Neural cell (in vitro differentiated cells): ENCODE measurements at regions not wholly inside any gene's neighbourhood (a gene's known extent, or its start where the extent isn't known, plus 50 kb on each side); places are given as distances from the start of the nearest gene placed in this dataset.

ENCODE experiments used
- H2AFZ ChIP-seq: fragments of 200-600, 300-800 bp; sonication (generic), shearing (Covaris generic); 2 replicates; pipeline ENCODE4 v1.6.0; 2014; ENCODE audit warnings: low read depth, mild to moderate bottlenecking, antibody characterized with exemption, low read length, moderate library complexity
- H3F3A ChIP-seq: fragments of 200-600 bp; shearing (Covaris generic); 2 replicates; pipeline ENCODE4 v1.6.1; 2016; ENCODE audit warnings: mild to moderate bottlenecking, moderate library complexity, mixed read lengths, antibody characterized with exemption, low read length; ENCODE audit not compliant: insufficient read depth, poor library complexity, severe bottlenecking
- H3K27ac ChIP-seq: fragments of 200-600, 300-800 bp; sonication (generic), shearing (Covaris generic); 2 replicates; pipeline ENCODE4 v1.5.1; 2014; ENCODE audit warnings: mild to moderate bottlenecking, low read length, moderate library complexity
- H3K27me3 ChIP-seq: fragments of 300-800, 200-600 bp; sonication (generic), shearing (Covaris generic); 2 replicates; pipeline ENCODE4 v1.6.0; 2014; ENCODE audit warnings: mild to moderate bottlenecking, low read depth, low read length, moderate library complexity; ENCODE audit not compliant: insufficient read depth
- H3K36me3 ChIP-seq: fragments of 300-800, 200-600 bp; sonication (generic), shearing (Covaris generic); 2 replicates; pipeline ENCODE4 v1.5.1; 2014; ENCODE audit warnings: mild to moderate bottlenecking, antibody characterized with exemption, low read length, moderate library complexity; ENCODE audit not compliant: insufficient read depth
- H3K4me2 ChIP-seq: fragments of 300-800, 200-600 bp; sonication (generic), shearing (Covaris generic); 2 replicates; pipeline ENCODE4 v1.6.0; 2014; ENCODE audit warnings: mild to moderate bottlenecking, low read length
- H3K4me3 ChIP-seq: fragments of 300-800, 200-600 bp; sonication (generic), shearing (Covaris generic); 2 replicates; pipeline ENCODE4 v1.5.1; 2014; ENCODE audit warnings: mild to moderate bottlenecking, low read length, moderate library complexity
- H3K79me2 ChIP-seq: fragments of 200-600 bp; shearing (Covaris generic); replicated peaks from 2 replicates; pipeline ENCODE4 v1.6.0; 2014; ENCODE audit warnings: mild to moderate bottlenecking, low read length, moderate library complexity; ENCODE audit not compliant: insufficient read depth
- H3K9ac ChIP-seq: fragments of 300-800, 200-600 bp; sonication (generic), shearing (Covaris generic); 2 replicates; pipeline ENCODE4 v1.6.1; 2016; ENCODE audit warnings: mild to moderate bottlenecking, low read length, mixed read lengths
- H3K9me2 ChIP-seq: fragments of 200-600 bp; shearing (Covaris generic); 2 replicates; pipeline ENCODE4 v1.6.1; 2016; ENCODE audit warnings: mild to moderate bottlenecking, low read length, mixed read lengths; ENCODE audit not compliant: insufficient read depth
- H3K9me3 ChIP-seq: fragments of 200-600, 300-800 bp; sonication (generic), shearing (Covaris generic); 2 replicates; pipeline ENCODE4 v1.6.1; 2016; ENCODE audit warnings: mild to moderate bottlenecking, mixed run types, low read length, moderate library complexity, mixed read lengths
- H4K20me1 ChIP-seq: fragments of 200-600 bp; shearing (Covaris generic); 2 replicates; pipeline ENCODE4 v1.6.1; 2016; ENCODE audit warnings: mild to moderate bottlenecking, mixed run types; ENCODE audit not compliant: insufficient read depth
- CTCF ChIP-seq: fragments of 450-650 bp; IDR thresholded peaks from 2 replicates; pipeline ENCODE4 v1.5.1; 2014; ENCODE audit warnings: antibody characterized with exemption, mild to moderate bottlenecking, moderate library complexity; ENCODE audit not compliant: poor library complexity, severe bottlenecking
- EP300 ChIP-seq: fragments of 450-650 bp; conservative IDR thresholded peaks from 2 replicates; pipeline ENCODE4 v1.6.1; 2014; ENCODE audit warnings: antibody characterized with exemption, mild to moderate bottlenecking, moderate library complexity; ENCODE audit not compliant: poor library complexity, severe bottlenecking
- EZH2 ChIP-seq: fragments of 200-600, 300-800 bp; shearing (Covaris generic), sonication (generic); IDR thresholded peaks from 2 replicates; pipeline ENCODE4 v1.6.1; 2014; ENCODE audit warnings: antibody characterized with exemption, low read length, borderline replicate concordance, mild to moderate bottlenecking; ENCODE audit not compliant: insufficient read depth, poor library complexity, severe bottlenecking
- MXI1 ChIP-seq: fragments of 450-650 bp; conservative IDR thresholded peaks from 2 replicates; pipeline ENCODE4 v1.6.1; 2014; ENCODE audit warnings: antibody characterized with exemption, mild to moderate bottlenecking; ENCODE audit not compliant: poor library complexity, severe bottlenecking
- POLR2AphosphoS5 ChIP-seq: IDR thresholded peaks from 2 replicates; pipeline ENCODE4 v1.6.1; 2012
- RAD21 ChIP-seq: fragments of 450-650 bp; conservative IDR thresholded peaks from 2 replicates; pipeline ENCODE4 v1.6.1; 2014; ENCODE audit warnings: antibody characterized with exemption, mild to moderate bottlenecking, moderate library complexity
- REST ChIP-seq: IDR thresholded peaks from 2 replicates; pipeline ENCODE4 v1.6.1; 2012; ENCODE audit warnings: borderline replicate concordance
- SMC3 ChIP-seq: fragments of 450-650 bp; conservative IDR thresholded peaks from 2 replicates; pipeline ENCODE4 v1.6.1; 2014; ENCODE audit warnings: antibody characterized with exemption, mild to moderate bottlenecking, moderate library complexity; ENCODE audit not compliant: poor library complexity
- TAF1 ChIP-seq: IDR thresholded peaks from 2 replicates; pipeline ENCODE4 v1.6.1; 2012; ENCODE audit warnings: low read depth

- TF ChIP-seq SMC3 = no peak
- TF ChIP-seq MXI1 = no peak
- TF ChIP-seq EZH2 = no peak
- TF ChIP-seq REST = no peak
- TF ChIP-seq RAD21 = no peak
- no peak for TF ChIP-seq POLR2AphosphoS5
- no peak for TF ChIP-seq TAF1
- no peak for TF ChIP-seq EP300
- TF ChIP-seq CTCF = no peak
- no peaks in the 10 kb centered on the region for H4K20me1 ChIP-seq
- no peaks in the 10 kb centered on the region for H3K9me2 ChIP-seq
- no peak overlapping the region for H2AFZ ChIP-seq
- H3K9me3 ChIP-seq = no peaks in the 10 kb centered on the region
- no peak overlapping the region for H3K4me2 ChIP-seq
- H3K27ac ChIP-seq = no peak overlapping the region
- no peaks in the 10 kb centered on the region for H3F3A ChIP-seq
- no peaks in the 10 kb centered on the region for H3K27me3 ChIP-seq
- no peaks in the 10 kb centered on the region for H3K79me2 ChIP-seq
- H3K9ac ChIP-seq = no peak overlapping the region
- no peak overlapping the region for H3K4me3 ChIP-seq
- no peaks in the 10 kb centered on the region for H3K36me3 ChIP-seq
Observed at GRCh38 chr10:78802431-78802830, 266.3 kb upstream of the ZMIZ1 start.

- Histone ChIP-seq H3K27me3 (no peaks in the 10 kb centered on the region), H3K27ac (no peak overlapping the region), H4K20me1 (no peaks in the 10 kb centered on the region), H3K9me3 (no peaks in the 10 kb centered on the region), H2AFZ (no peak overlapping the region), H3K79me2 (no peaks in the 10 kb centered on the region), H3F3A (no peaks in the 10 kb centered on the region), H3K4me3 (no peak overlapping the region), H3K9me2 (no peaks in the 10 kb centered on the region), H3K36me3 (no peaks in the 10 kb centered on the region), H3K4me2 (no peak overlapping the region), H3K9ac (no peak overlapping the region)
- no peak for TF ChIP-seq SMC3
- no peak for TF ChIP-seq MXI1
- no peak for TF ChIP-seq TAF1
- no peak for TF ChIP-seq EZH2
- no peak for TF ChIP-seq REST
- TF ChIP-seq CTCF = no peak
- TF ChIP-seq RAD21 = no peak
- no peak for TF ChIP-seq EP300
- TF ChIP-seq POLR2AphosphoS5 = no peak
Observed at GRCh38 chr10:78802866-78803265, 265.9 kb upstream of the ZMIZ1 start.
